ENCODE measurements at regions not wholly inside any gene's neighbourhood (a gene's known extent, or its start where the extent isn't known, plus 50 kb on each side); places are given as distances from the start of the nearest gene placed in this dataset.

GRCh38 chr1:87428883-87429282, 100.2 kb downstream of the LMO4 start:
- TF ChIP-seq JUND (IDR thresholded peaks at IDR 0.05) (no peak), YY1 (IDR thresholded peaks at IDR 0.05) (no peak), CTCF (IDR thresholded peaks at IDR 0.05; ENCODE audit: low read depth, low read length, missing input control) (no peak), MAX (IDR thresholded peaks at IDR 0.05) (no peak), ATF3 (IDR thresholded peaks at IDR 0.05) (no peak), EGR1 (IDR thresholded peaks at IDR 0.05; ENCODE audit: low read depth in 2 of 2) (no peak)
